GM12878 (cell line): ENCODE measurements at regions not wholly inside any gene's neighbourhood (a gene's known extent, or its start where the extent isn't known, plus 50 kb on each side); places are given as distances from the start of the nearest gene placed in this dataset.
"Not testable (repeated sequence)": the region's sequence is repeated elsewhere in the genome, so short reads cannot be mapped to it uniquely, and the experiment has no call there.

ENCODE experiments used
- ATAC-seq: fragments of 200-7000 bp; cut with Tn5 transposase; 3 replicates; pipeline ENCODE4 v1.9.1; 2020; ENCODE audit warnings: mild to moderate bottlenecking, moderate library complexity
- BruUV-seq: library from RNA; stranded (reverse); fragments of 400-500 nt; replicated peaks from 2 replicates; lab custom pipeline; 2021; lab: Mats Ljungman, UMichigan
- CTCF ChIA-PET: fragments of 300-600 bp; sonication (Branson Sonifier 250); formaldehyde crosslinking; extraction: SDS; loops from one replicate; lab custom pipeline; 2021; ENCODE audit warnings: inconsistent platforms; lab: Yijun Ruan, JAX
- POLR2A ChIA-PET: fragments of 350-600 bp; formaldehyde crosslinking; extraction: SDS; loops from one replicate; lab custom pipeline; 2021; ENCODE audit warnings: inconsistent platforms; lab: Charles Lee
- RAD21 ChIA-PET: fragments of 300-600 bp; sonication (Branson Sonifier 250); formaldehyde crosslinking; loops from one replicate; lab custom pipeline; 2023; ENCODE audit warnings: antibody characterized with exemption; ENCODE audit not compliant: unreplicated experiment; lab: Charles Lee
- SMC1A ChIA-PET: fragments of 300-600 bp; sonication (Branson Sonifier 250); formaldehyde crosslinking; loops from one replicate; lab custom pipeline; 2023; ENCODE audit not compliant: unreplicated experiment, uncharacterized antibody; lab: Charles Lee
- DNase-seq: peaks from one replicate; pipeline ENCODE4 v3.0.0-alpha.2; 2011; ENCODE audit warnings: low read depth, low spot score
- FAIRE-seq: peaks from 3 replicates; lab custom pipeline; 2011; peaks lifted over from hg19 to GRCh38; lab: Jason Lieb, UNC
- H2AFZ ChIP-seq: 2 replicates; pipeline ENCODE4 v1.6.0; 2011; ENCODE audit warnings: low read depth, low read length, control low read depth; ENCODE audit not compliant: control insufficient read depth
- H3K27ac ChIP-seq: 2 replicates; pipeline ENCODE4 v1.5.1; 2011; ENCODE audit warnings: control low read depth; ENCODE audit not compliant: control insufficient read depth, insufficient read depth
- H3K27me3 ChIP-seq, 2 experiments: replicated peaks in 1 of 2; 2 replicates each; pipeline versions ENCODE4 v1.6.0 to v1.6.1; 2011; ENCODE audit warnings: low read length in 1 of 2; ENCODE audit not compliant: control insufficient read depth in 2 of 2, insufficient read depth in 2 of 2
- H3K36me3 ChIP-seq, 2 experiments: 2 replicates each; pipeline ENCODE4 v1.5.1; 2011; ENCODE audit warnings: low read length in 1 of 2; ENCODE audit not compliant: control insufficient read depth in 2 of 2, insufficient read depth in 2 of 2
- H3K4me1 ChIP-seq: 2 replicates; pipeline ENCODE4 v1.6.1; 2011; ENCODE audit warnings: mild to moderate bottlenecking, low read length, moderate library complexity, mixed read lengths; ENCODE audit not compliant: control insufficient read depth, insufficient read depth
- H3K4me2 ChIP-seq: 2 replicates; pipeline ENCODE4 v1.6.0; 2011; ENCODE audit warnings: control low read depth; ENCODE audit not compliant: control insufficient read depth, insufficient read depth
- H3K4me3 ChIP-seq: fragments of 200-600 bp; sonication (generic); 2 replicates; pipeline ENCODE4 v1.5.1; 2016
- H3K79me2 ChIP-seq: 2 replicates; pipeline ENCODE4 v1.6.0; 2011; ENCODE audit warnings: low read length; ENCODE audit not compliant: control insufficient read depth, insufficient read depth
- H3K9ac ChIP-seq: 2 replicates; pipeline ENCODE4 v1.8.0; 2011; ENCODE audit warnings: low read length, control low read depth, mixed read lengths; ENCODE audit not compliant: control insufficient read depth, insufficient read depth
- H3K9me3 ChIP-seq: replicated peaks from 3 replicates; pipeline ENCODE4 v1.5.1; 2011; ENCODE audit warnings: mild to moderate bottlenecking, low read length; ENCODE audit not compliant: control insufficient read depth, insufficient read depth
- H4K20me1 ChIP-seq: 2 replicates; pipeline ENCODE4 v1.6.0; 2011; ENCODE audit not compliant: control insufficient read depth, insufficient read depth
- E4F1 ChIP-seq: fragments of 450-650 bp; IDR thresholded peaks from 2 replicates; pipeline ENCODE4 v1.6.1; 2018; ENCODE audit warnings: borderline replicate concordance, mild to moderate bottlenecking; ENCODE audit not compliant: partially characterized antibody
- ETV6 ChIP-seq, 2 experiments: fragments of 450-650 bp in 1 of 2; IDR thresholded peaks in 1 of 2; conservative IDR thresholded peaks in 1 of 2; 2 replicates each; pipeline ENCODE4 v1.6.1; 2014; ENCODE audit warnings: antibody characterized with exemption in 1 of 2, borderline replicate concordance in 1 of 2, low read depth in 1 of 2, mild to moderate bottlenecking in 1 of 2, moderate library complexity in 1 of 2
- MTA3 ChIP-seq: IDR thresholded peaks from 2 replicates; pipeline ENCODE4 v1.6.1; 2012; ENCODE audit warnings: low read length, inconsistent platforms, borderline replicate concordance
- MYC ChIP-seq: IDR thresholded peaks from 2 replicates; pipeline ENCODE4 v1.6.1; 2011; ENCODE audit warnings: mild to moderate bottlenecking, low read length, moderate library complexity, inconsistent platforms; ENCODE audit not compliant: insufficient read depth, insufficient replicate concordance, insufficient read length, severe bottlenecking
- ZNF384 ChIP-seq: IDR thresholded peaks from 2 replicates; pipeline ENCODE4 v1.6.1; 2012; ENCODE audit warnings: low read depth, mild to moderate bottlenecking, low read length, improper control_type of control experiment, borderline replicate concordance
- WGBS: methylation state at CpG from one replicate; pipeline ENCODE4 v1.1.6; 2016; ENCODE audit warnings: low lambda C conversion rate; ENCODE audit not compliant: insufficient replicate concordance, insufficient coverage; ENCODE audit errors: missing lambda C conversion rate; 5-methylcytosine and 5-hydroxymethylcytosine counted together
- in situ Hi-C: fragments of 300-500 bp; cut with MboI; formaldehyde crosslinking; loops from 9 replicates; pipeline ENCODE4 v1.14.3; 2018; ENCODE audit warnings: mixed read lengths
- intact Hi-C: fragments of 100-400 bp; cut with micrococcal nuclease; formaldehyde crosslinking; loops from one replicate; pipeline ENCODE4 v1.14.2; 2022; ENCODE audit not compliant: unreplicated experiment

DNA sequence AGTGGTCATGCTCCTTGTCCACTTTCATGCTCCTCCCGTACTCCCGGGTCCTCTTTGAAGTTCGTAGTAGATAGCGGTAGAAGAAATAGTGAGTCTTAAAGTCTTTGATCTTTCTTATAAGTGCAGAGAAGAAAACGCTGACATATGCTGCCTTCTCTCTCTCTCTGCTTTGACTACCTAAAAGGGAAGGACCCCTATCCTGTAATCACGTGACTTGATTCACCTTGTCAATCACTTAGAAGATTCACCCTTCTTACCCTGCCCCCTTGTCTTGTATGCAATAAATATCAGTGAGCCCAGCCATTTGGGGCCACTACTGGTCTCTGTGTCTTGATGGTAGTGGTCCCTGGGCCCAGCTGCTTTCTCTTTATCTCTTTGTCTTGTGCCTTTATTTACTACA lies 158.5 kb upstream of the VWC2 start:
- CTCF ChIA-PET, FAIRE-seq, H3K4me1 ChIP-seq, H4K20me1 ChIP-seq, H3K9me3 ChIP-seq, intact Hi-C loops, H3K4me3 ChIP-seq, H3K36me3 ChIP-seq, H3K4me2 ChIP-seq, BruUV-seq, H3K27ac ChIP-seq, RAD21 ChIA-PET, ATAC-seq, H3K27me3 ChIP-seq, H3K9ac ChIP-seq, in situ Hi-C loops, DNase-seq, POLR2A ChIA-PET, H3K79me2 ChIP-seq, H2AFZ ChIP-seq: not testable (repeated sequence)
- SMC1A ChIA-PET, result interaction anchor here (0.8 kb wide), 1 partner anchor 110 kb away, joined by 3 read pairs; no protein-coding TSS in a partner anchor
- WGBS, result 70% methylated on average over 6 of the region's 6 CpGs

- RAD21 ChIA-PET, result no interaction called here
- in situ Hi-C loops (no loop called here), intact Hi-C loops (no loop called here)
- no peaks in the 10 kb centered on the region for H3K9me3 ChIP-seq
- SMC1A ChIA-PET, result no interaction called here
- no peak overlapping the region for H2AFZ ChIP-seq
- ATAC-seq (no peak), FAIRE-seq (no peak), DNase-seq (no peak)
- BruUV-seq, result no TSS peak
- no peak for TF ChIP-seq E4F1
- TF ChIP-seq ZNF384, result no peak
- no peak for TF ChIP-seq MTA3
- no peak for TF ChIP-seq MYC
- no peak for TF ChIP-seq ETV6 (conservative IDR thresholded peaks at IDR 0.05 in 1 of 2, IDR thresholded peaks at IDR 0.05 in 1 of 2; ENCODE audit: borderline replicate concordance in 1 of 2, low read depth in 1 of 2)
- H3K4me2 ChIP-seq, result no peak overlapping the region
- H3K27me3 ChIP-seq, result no peaks in the 10 kb centered on the region
- H3K4me3 ChIP-seq, result no peak overlapping the region
- 0% methylated on average over 1 of the region's 1 CpG for WGBS
- CTCF ChIA-PET, result no interaction called here
- POLR2A ChIA-PET, result no interaction called here
- H3K79me2 ChIP-seq, result no peaks in the 10 kb centered on the region
- no peaks in the 10 kb centered on the region for H4K20me1 ChIP-seq
- H3K36me3 ChIP-seq, result no peaks in the 10 kb centered on the region
- no peaks in the 10 kb centered on the region for H3K4me1 ChIP-seq
- no peak overlapping the region for H3K27ac ChIP-seq
- no peak overlapping the region for H3K9ac ChIP-seq
Observed at GRCh38 chr7:49618028-49618427, 155.4 kb upstream of the VWC2 start.
